HEK293 (cell line): ENCODE measurements at regions not wholly inside any gene's neighbourhood (a gene's known extent, or its start where the extent isn't known, plus 50 kb on each side); places are given as distances from the start of the nearest gene placed in this dataset.

Experiments
- CTCF ChIA-PET: fragments of 350-600 bp; formaldehyde crosslinking; extraction: SDS; loops from one replicate; lab custom pipeline; 2021; ENCODE audit warnings: antibody characterized with exemption; lab: Yijun Ruan, JAX
- POLR2A ChIA-PET: fragments of 300-600 bp; formaldehyde crosslinking; extraction: SDS; loops from one replicate; lab custom pipeline; 2020; ENCODE audit warnings: antibody characterized with exemption, inconsistent platforms; lab: Yijun Ruan, JAX
- H3K27ac ChIP-seq: fragments of 200-500 bp; sonication (Bioruptor generic); 2 replicates; pipeline ENCODE4 v1.5.1; 2014; ENCODE audit warnings: low read depth, low read length, control low read depth, inconsistent platforms; ENCODE audit errors: extremely low read depth
- H3K36me3 ChIP-seq, 2 experiments: fragments of 200-500 bp in 1 of 2; sonication (Bioruptor generic) in 1 of 2; 1 replicate in 1 of 2; 2 replicates in 1 of 2; pipeline ENCODE4 v1.5.1; 2014 to 2017; ENCODE audit warnings: inconsistent platforms in 2 of 2, low read length in 2 of 2; ENCODE audit not compliant: control insufficient read depth in 2 of 2, insufficient read depth in 1 of 2
- H3K4me1 ChIP-seq: fragments of 200-500 bp; sonication (Bioruptor generic); 2 replicates; pipeline ENCODE4 v1.5.1; 2014; ENCODE audit warnings: mild to moderate bottlenecking, low read length, inconsistent platforms; ENCODE audit not compliant: control insufficient read depth, insufficient read depth
- H3K4me3 ChIP-seq: 2 replicates; pipeline ENCODE4 v1.5.1; 2011; ENCODE audit warnings: low read depth, mild to moderate bottlenecking, control low read depth, low read length, moderate library complexity
- H3K9me3 ChIP-seq: fragments of 200-500 bp; sonication (Bioruptor generic); 2 replicates; pipeline ENCODE4 v1.5.1; 2014; ENCODE audit warnings: low read depth, low read length, inconsistent platforms; ENCODE audit not compliant: control insufficient read depth, insufficient read depth
- EGR2 ChIP-seq: fragments of 450-650 bp; formaldehyde crosslinking; IDR thresholded peaks from 2 replicates; pipeline ENCODE4 v1.5.1; 2016; ENCODE audit warnings: low read depth, missing biosample characterization, missing genetic modification characterization
- SP3 ChIP-seq: fragments of 450-650 bp; formaldehyde crosslinking; IDR thresholded peaks from 2 replicates; pipeline ENCODE4 v1.5.1; 2016; ENCODE audit warnings: missing biosample characterization, missing genetic modification characterization
- ZBTB1 ChIP-seq: fragments of 450-650 bp; formaldehyde crosslinking; IDR thresholded peaks from 2 replicates; pipeline ENCODE4 v1.5.1; 2016; ENCODE audit warnings: missing biosample characterization, missing genetic modification characterization
- ZBTB17 ChIP-seq: fragments of 450-650 bp; formaldehyde crosslinking; IDR thresholded peaks from 2 replicates; pipeline ENCODE4 v1.5.1; 2016; ENCODE audit warnings: missing biosample characterization, missing genetic modification characterization
- ZBTB7A ChIP-seq: fragments of 450-650 bp; formaldehyde crosslinking; IDR thresholded peaks from 2 replicates; pipeline ENCODE4 v1.5.1; 2016; ENCODE audit warnings: low read depth, missing biosample characterization, missing genetic modification characterization
- ZFHX2 ChIP-seq: fragments of 450-650 bp; formaldehyde crosslinking; conservative IDR thresholded peaks from 2 replicates; pipeline ENCODE4 v1.5.1; 2016; ENCODE audit warnings: missing biosample characterization, missing genetic modification characterization
- ZFP41 ChIP-seq: fragments of 450-650 bp; formaldehyde crosslinking; IDR thresholded peaks from 2 replicates; pipeline ENCODE4 v1.5.1; 2016; ENCODE audit warnings: missing biosample characterization, missing genetic modification characterization, borderline replicate concordance
- ZNF248 ChIP-seq: fragments of 450-650 bp; formaldehyde crosslinking; IDR thresholded peaks from 2 replicates; pipeline ENCODE4 v1.5.1; 2017; ENCODE audit warnings: missing biosample characterization, missing genetic modification characterization
- ZNF280D ChIP-seq: fragments of 450-650 bp; formaldehyde crosslinking; IDR thresholded peaks from 2 replicates; pipeline ENCODE4 v1.5.1; 2016; ENCODE audit warnings: missing biosample characterization, missing genetic modification characterization
- ZNF350 ChIP-seq: fragments of 450-650 bp; formaldehyde crosslinking; IDR thresholded peaks from 2 replicates; pipeline ENCODE4 v1.5.0; 2017; ENCODE audit warnings: missing biosample characterization, mild to moderate bottlenecking, missing genetic modification characterization
- ZNF362 ChIP-seq: fragments of 450-650 bp; formaldehyde crosslinking; IDR thresholded peaks from 2 replicates; pipeline ENCODE4 v1.5.1; 2016; ENCODE audit warnings: missing biosample characterization, missing genetic modification characterization
- ZNF501 ChIP-seq: fragments of 450-650 bp; formaldehyde crosslinking; IDR thresholded peaks from 2 replicates; pipeline ENCODE4 v1.5.1; 2016; ENCODE audit warnings: missing biosample characterization, missing genetic modification characterization
- ZNF521 ChIP-seq: fragments of 450-650 bp; formaldehyde crosslinking; IDR thresholded peaks from 2 replicates; pipeline ENCODE4 v1.5.1; 2017; ENCODE audit warnings: missing biosample characterization, mild to moderate bottlenecking, missing genetic modification characterization
- ZNF558 ChIP-seq: fragments of 450-650 bp; formaldehyde crosslinking; IDR thresholded peaks from 2 replicates; pipeline ENCODE4 v1.5.1; 2016; ENCODE audit warnings: missing biosample characterization, missing genetic modification characterization
- ZNF585B ChIP-seq: fragments of 450-650 bp; formaldehyde crosslinking; IDR thresholded peaks from 2 replicates; pipeline ENCODE4 v1.5.1; 2016; ENCODE audit warnings: missing biosample characterization, missing genetic modification characterization
- ZNF596 ChIP-seq: fragments of 450-650 bp; IDR thresholded peaks from 2 replicates; pipeline ENCODE4 v1.5.0; 2018; ENCODE audit warnings: missing biosample characterization, mild to moderate bottlenecking, missing genetic modification characterization, moderate library complexity
- ZNF621 ChIP-seq: fragments of 450-650 bp; formaldehyde crosslinking; IDR thresholded peaks from 2 replicates; pipeline ENCODE4 v1.5.1; 2017; ENCODE audit warnings: missing biosample characterization, missing genetic modification characterization
- ZNF768 ChIP-seq: fragments of 450-650 bp; formaldehyde crosslinking; IDR thresholded peaks from 2 replicates; pipeline ENCODE4 v1.5.1; 2018; ENCODE audit warnings: missing biosample characterization, mild to moderate bottlenecking, missing genetic modification characterization
- ZNF791 ChIP-seq: fragments of 450-650 bp; formaldehyde crosslinking; IDR thresholded peaks from 2 replicates; pipeline ENCODE4 v1.5.1; 2016; ENCODE audit warnings: missing biosample characterization, missing genetic modification characterization
- TF ChIP-seq, protein P1 (sequence below): fragments of 450-650 bp; formaldehyde crosslinking; IDR thresholded peaks from 2 replicates; pipeline ENCODE4 v1.5.1; 2016; ENCODE audit warnings: missing biosample characterization, missing genetic modification characterization, low read depth
- TF ChIP-seq, protein P2 (sequence below): fragments of 450-650 bp; formaldehyde crosslinking; IDR thresholded peaks from 2 replicates; pipeline ENCODE4 v1.5.0; 2017; ENCODE audit warnings: missing biosample characterization, missing genetic modification characterization, borderline replicate concordance

DNA sequence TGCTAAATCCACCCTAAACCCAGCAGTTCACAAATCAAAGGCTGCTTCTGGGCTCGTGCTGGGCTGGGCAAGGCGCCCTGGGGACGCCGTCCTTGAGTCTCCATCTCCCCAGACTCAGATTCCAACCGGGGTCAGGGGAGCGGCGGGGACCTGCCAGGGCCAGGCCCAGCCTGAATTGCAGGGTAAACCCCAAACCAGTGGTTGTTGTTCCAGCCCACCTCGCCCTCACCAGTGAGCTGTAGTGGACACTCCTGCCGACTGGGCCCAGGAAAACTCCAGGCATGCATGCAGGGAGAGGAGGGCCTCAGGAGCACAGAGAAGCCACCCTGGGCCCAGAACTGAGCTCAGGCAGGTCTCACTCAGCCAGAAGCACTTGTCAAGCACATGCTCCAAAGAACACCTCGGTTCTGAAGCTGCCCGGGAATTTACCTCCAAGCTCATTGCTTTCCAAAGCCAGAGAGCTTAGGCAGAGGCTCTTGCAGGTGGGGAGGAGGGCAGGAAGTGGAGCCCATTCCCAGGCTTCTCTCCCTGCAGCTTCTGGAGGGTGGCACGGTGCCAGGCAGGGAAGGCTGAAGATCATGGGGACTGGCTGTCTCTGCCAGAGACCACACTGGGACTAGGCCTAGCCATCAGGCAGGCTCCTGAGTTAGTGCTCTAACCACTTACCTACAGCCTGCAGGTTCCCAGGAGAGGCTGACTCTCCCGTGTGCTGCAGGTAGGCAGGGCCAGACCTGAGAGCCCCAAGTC lies 437.0 kb downstream of the MATN1 start:
- H3K4me1 ChIP-seq = no peaks in the 10 kb centered on the region

DNA sequence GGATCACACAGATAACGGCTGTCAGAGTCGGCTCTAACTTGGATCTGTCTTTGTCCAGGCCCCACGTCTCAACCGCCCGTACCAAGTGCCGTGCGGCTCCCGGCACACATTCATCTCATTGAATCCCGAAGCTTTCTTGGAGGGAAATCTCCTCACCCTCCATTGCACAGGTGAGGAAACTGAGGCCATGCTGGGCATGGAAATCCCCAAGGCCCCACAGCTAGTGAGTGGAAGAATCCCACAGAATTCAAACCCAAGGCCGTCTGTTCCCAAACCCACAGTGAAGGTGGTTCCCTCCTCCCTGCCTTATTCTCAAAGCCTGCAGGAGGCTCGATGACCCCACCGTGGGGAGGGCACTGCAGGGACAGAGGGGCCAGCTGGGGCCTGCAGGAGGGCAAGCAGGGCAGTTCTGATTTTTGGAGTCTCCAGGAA lies 437.9 kb downstream of the MATN1 start:
- Histone ChIP-seq H3K4me3 (no peak overlapping the region), H3K27ac (no peak overlapping the region), H3K9me3 (no peaks in the 10 kb centered on the region), H3K36me3 (no peaks in the 10 kb centered on the region), H3K4me1 (no peaks in the 10 kb centered on the region)
- POLR2A ChIA-PET = no interaction called here
- CTCF ChIA-PET = no interaction called here
- TF ChIP-seq ZNF350 (tag by site-specific recombination) (no peak), ZNF248 (tag by site-specific recombination) (no peak), SP3 (tag by site-specific recombination) (no peak), EGR2 (no peak), ZBTB17 (tag by site-specific recombination) (no peak), ZNF521 (no peak), ZNF501 (tag by site-specific recombination) (no peak), ZNF280D (no peak), ZFHX2 (tag by site-specific recombination) (no peak), ZNF791 (no peak), ZNF558 (no peak), ZNF585B (tag by site-specific recombination) (no peak), ZBTB7A (tag by site-specific recombination) (no peak), ZNF362 (no peak), ZBTB1 (no peak), ZFP41 (tag by site-specific recombination) (no peak), ZNF596 (tag by site-specific recombination) (no peak), ZNF621 (no peak)
- TF ChIP-seq, protein P1, sequence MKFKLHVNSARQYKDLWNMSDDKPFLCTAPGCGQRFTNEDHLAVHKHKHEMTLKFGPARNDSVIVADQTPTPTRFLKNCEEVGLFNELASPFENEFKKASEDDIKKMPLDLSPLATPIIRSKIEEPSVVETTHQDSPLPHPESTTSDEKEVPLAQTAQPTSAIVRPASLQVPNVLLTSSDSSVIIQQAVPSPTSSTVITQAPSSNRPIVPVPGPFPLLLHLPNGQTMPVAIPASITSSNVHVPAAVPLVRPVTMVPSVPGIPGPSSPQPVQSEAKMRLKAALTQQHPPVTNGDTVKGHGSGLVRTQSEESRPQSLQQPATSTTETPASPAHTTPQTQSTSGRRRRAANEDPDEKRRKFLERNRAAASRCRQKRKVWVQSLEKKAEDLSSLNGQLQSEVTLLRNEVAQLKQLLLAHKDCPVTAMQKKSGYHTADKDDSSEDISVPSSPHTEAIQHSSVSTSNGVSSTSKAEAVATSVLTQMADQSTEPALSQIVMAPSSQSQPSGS = no peak
- TF ChIP-seq, protein P2, sequence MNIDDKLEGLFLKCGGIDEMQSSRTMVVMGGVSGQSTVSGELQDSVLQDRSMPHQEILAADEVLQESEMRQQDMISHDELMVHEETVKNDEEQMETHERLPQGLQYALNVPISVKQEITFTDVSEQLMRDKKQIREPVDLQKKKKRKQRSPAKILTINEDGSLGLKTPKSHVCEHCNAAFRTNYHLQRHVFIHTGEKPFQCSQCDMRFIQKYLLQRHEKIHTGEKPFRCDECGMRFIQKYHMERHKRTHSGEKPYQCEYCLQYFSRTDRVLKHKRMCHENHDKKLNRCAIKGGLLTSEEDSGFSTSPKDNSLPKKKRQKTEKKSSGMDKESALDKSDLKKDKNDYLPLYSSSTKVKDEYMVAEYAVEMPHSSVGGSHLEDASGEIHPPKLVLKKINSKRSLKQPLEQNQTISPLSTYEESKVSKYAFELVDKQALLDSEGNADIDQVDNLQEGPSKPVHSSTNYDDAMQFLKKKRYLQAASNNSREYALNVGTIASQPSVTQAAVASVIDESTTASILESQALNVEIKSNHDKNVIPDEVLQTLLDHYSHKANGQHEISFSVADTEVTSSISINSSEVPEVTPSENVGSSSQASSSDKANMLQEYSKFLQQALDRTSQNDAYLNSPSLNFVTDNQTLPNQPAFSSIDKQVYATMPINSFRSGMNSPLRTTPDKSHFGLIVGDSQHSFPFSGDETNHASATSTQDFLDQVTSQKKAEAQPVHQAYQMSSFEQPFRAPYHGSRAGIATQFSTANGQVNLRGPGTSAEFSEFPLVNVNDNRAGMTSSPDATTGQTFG (tag by site-specific recombination) = no peak
- TF ChIP-seq, all 188 proteins: peak for 0

More for the DNA sequence above, 437.0 kb downstream of the MATN1 start:
- ChIA-PET POLR2A (no interaction called here), CTCF (no interaction called here)
- Histone ChIP-seq H3K27ac (no peak overlapping the region), H3K4me3 (no peak overlapping the region), H3K36me3 (no peaks in the 10 kb centered on the region), H3K9me3 (no peaks in the 10 kb centered on the region)
- TF ChIP-seq ZBTB17 (tag by site-specific recombination) (peak; percentile 41; the same call in 1 of the 2 replicates), ZNF768 (tag by site-specific recombination) (no peak)
